H1 (cell line): ENCODE measurements at regions not wholly inside any gene's neighbourhood (a gene's known extent, or its start where the extent isn't known, plus 50 kb on each side); places are given as distances from the start of the nearest gene placed in this dataset.

Experiments used
- CTCF ChIA-PET: fragments of 300-600 bp; sonication (Branson Sonifier 250); formaldehyde crosslinking; loops from one replicate; lab custom pipeline; 2021; ENCODE audit not compliant: partially characterized antibody; lab: Charles Lee
- POLR2A ChIA-PET: fragments of 300-600 bp; sonication (Branson Sonifier 250); formaldehyde crosslinking; loops from one replicate; lab custom pipeline; 2021; ENCODE audit warnings: inconsistent platforms; ENCODE audit not compliant: partially characterized antibody; lab: Charles Lee
- DNase-seq, 2 experiments: peaks; one replicate each; pipeline versions ENCODE4 v3.0.0 to v3.0.0-alpha.2; 2010 to 2022; ENCODE audit warnings: low spot score in 2 of 2, low read depth in 1 of 2, mixed read lengths in 1 of 2
- FAIRE-seq: peaks from 2 replicates; lab custom pipeline; 2011; peaks lifted over from hg19 to GRCh38; lab: Jason Lieb, UNC
- H2AFZ ChIP-seq: 2 replicates; pipeline ENCODE4 v1.8.1; 2012; ENCODE audit warnings: low read length, inconsistent platforms
- H2AK5ac ChIP-seq: 2 replicates; pipeline ENCODE4 v1.6.1; 2013; ENCODE audit warnings: low read depth, low read length
- H2BK120ac ChIP-seq: replicated peaks from 2 replicates; pipeline ENCODE3; 2013; ENCODE audit warnings: low read depth, low read length, inconsistent platforms
- H2BK12ac ChIP-seq: 2 replicates; pipeline ENCODE4 v1.6.1; 2013; ENCODE audit warnings: low read depth, low read length
- H2BK15ac ChIP-seq: 2 replicates; pipeline ENCODE4 v1.6.1; 2013; ENCODE audit warnings: low read length
- H2BK20ac ChIP-seq: 2 replicates; pipeline ENCODE4 v1.6.1; 2013; ENCODE audit warnings: low read length
- H2BK5ac ChIP-seq: 2 replicates; pipeline ENCODE4 v1.6.1; 2013; ENCODE audit warnings: low read depth, low read length
- H3K14ac ChIP-seq: 2 replicates; pipeline ENCODE4 v1.6.1; 2013; ENCODE audit warnings: inconsistent platforms; ENCODE audit not compliant: insufficient read length
- H3K18ac ChIP-seq: 2 replicates; pipeline ENCODE4 v1.6.1; 2013; ENCODE audit warnings: low read length; ENCODE audit errors: extremely low read depth
- H3K23ac ChIP-seq: 2 replicates; pipeline ENCODE4 v1.6.1; 2013; ENCODE audit warnings: inconsistent platforms; ENCODE audit not compliant: insufficient read length
- H3K23me2 ChIP-seq: 2 replicates; pipeline ENCODE4 v1.6.1; 2013; ENCODE audit warnings: low read depth, low read length
- H3K27ac ChIP-seq: 2 replicates; pipeline ENCODE4 v1.6.1; 2011; ENCODE audit warnings: low read depth, low read length, inconsistent platforms
- H3K27me3 ChIP-seq, 4 experiments: replicated peaks in 1 of 4; 1 replicate in 1 of 4; 2 replicates in 3 of 4; pipeline versions ENCODE4 v1.6.1 to v1.8.1; 2011 to 2013; ENCODE audit warnings: low read length in 3 of 4, mild to moderate bottlenecking in 3 of 4, inconsistent platforms in 2 of 4, mixed read lengths in 2 of 4, moderate library complexity in 1 of 4; ENCODE audit not compliant: control insufficient read depth in 3 of 4, insufficient read depth in 3 of 4; ENCODE audit errors: extremely low read depth in 1 of 4
- H3K36me3 ChIP-seq, 4 experiments: 2 replicates each; pipeline versions ENCODE4 v1.6.1 to v1.8.1; 2011 to 2013; ENCODE audit warnings: mild to moderate bottlenecking in 4 of 4, low read length in 3 of 4, moderate library complexity in 2 of 4, control low read depth in 1 of 4, inconsistent platforms in 1 of 4; ENCODE audit not compliant: insufficient read depth in 4 of 4, control insufficient read depth in 2 of 4
- H3K4ac ChIP-seq: replicated peaks from 2 replicates; pipeline ENCODE3; 2013; ENCODE audit warnings: low read length, low read depth, mixed read lengths, inconsistent platforms; ENCODE audit not compliant: insufficient read length
- H3K4me1 ChIP-seq, 4 experiments: replicated peaks in 1 of 4; 1 replicate in 1 of 4; 2 replicates in 3 of 4; pipeline versions ENCODE4 v1.6.1 to v1.8.1; 2011 to 2013; ENCODE audit warnings: low read length in 3 of 4, inconsistent platforms in 2 of 4, mixed read lengths in 1 of 4; ENCODE audit not compliant: insufficient read depth in 4 of 4, control insufficient read depth in 3 of 4
- H3K4me2 ChIP-seq, 2 experiments: 2 replicates each; pipeline versions ENCODE4 v1.6.1 to v1.8.1; 2011 to 2013; ENCODE audit warnings: low read depth in 2 of 2, low read length in 2 of 2, control low read depth in 1 of 2, inconsistent platforms in 1 of 2, mild to moderate bottlenecking in 1 of 2; ENCODE audit not compliant: insufficient read depth in 1 of 2
- H3K4me3 ChIP-seq, 4 experiments: fragments of 200-600, 300-600 bp in 1 of 4; sonication (generic), shearing (Covaris generic), sonication (Bioruptor Twin) in 1 of 4; 2 replicates each; pipeline versions ENCODE4 v1.5.1 to v1.8.1; 2011 to 2016; ENCODE audit warnings: low read length in 4 of 4, low read depth in 3 of 4, control low read depth in 2 of 4, inconsistent platforms in 2 of 4, mild to moderate bottlenecking in 2 of 4, mixed read lengths in 1 of 4, moderate library complexity in 1 of 4; ENCODE audit not compliant: insufficient read depth in 2 of 4; ENCODE audit errors: extremely low read depth in 1 of 4
- H3K56ac ChIP-seq: replicated peaks from 2 replicates; pipeline ENCODE3; 2013; ENCODE audit warnings: low read depth, mild to moderate bottlenecking, mixed read lengths, low read length, inconsistent platforms; ENCODE audit not compliant: insufficient read length
- H3K79me1 ChIP-seq: 2 replicates; pipeline ENCODE4 v1.6.1; 2013; ENCODE audit warnings: low read depth, low read length, control low read depth
- H3K79me2 ChIP-seq, 2 experiments: 2 replicates each; pipeline versions ENCODE4 v1.6.1 to v1.8.1; 2012 to 2013; ENCODE audit warnings: low read length in 2 of 2, mild to moderate bottlenecking in 2 of 2, inconsistent platforms in 1 of 2; ENCODE audit not compliant: insufficient read depth in 2 of 2, control insufficient read depth in 1 of 2
- H3K9ac ChIP-seq, 4 experiments: replicated peaks in 1 of 4; 1 replicate in 1 of 4; 2 replicates in 3 of 4; pipeline versions ENCODE4 v1.6.1 to v1.8.1; 2011 to 2013; ENCODE audit warnings: low read depth in 3 of 4, low read length in 3 of 4, control low read depth in 2 of 4, mild to moderate bottlenecking in 2 of 4, moderate library complexity in 2 of 4, inconsistent platforms in 1 of 4; ENCODE audit errors: extremely low read depth in 1 of 4
- H3K9me3 ChIP-seq, 2 experiments: 2 replicates each; pipeline versions ENCODE4 v1.6.1 to v1.8.1; 2012 to 2013; ENCODE audit warnings: mild to moderate bottlenecking in 2 of 2, moderate library complexity in 2 of 2, control low read depth in 1 of 2, inconsistent platforms in 1 of 2, low read depth in 1 of 2, low read length in 1 of 2, mixed read lengths in 1 of 2; ENCODE audit not compliant: insufficient read depth in 2 of 2
- H4K20me1 ChIP-seq, 2 experiments: replicated peaks in 1 of 2; 2 replicates each; pipeline versions ENCODE3 to v1.8.1; 2011 to 2013; ENCODE audit warnings: inconsistent platforms in 2 of 2, low read length in 2 of 2, mild to moderate bottlenecking in 1 of 2; ENCODE audit not compliant: insufficient read depth in 2 of 2, control insufficient read depth in 1 of 2
- H4K5ac ChIP-seq: 2 replicates; pipeline ENCODE4 v1.6.1; 2013; ENCODE audit warnings: low read length, low read depth, mixed read lengths, inconsistent platforms; ENCODE audit not compliant: insufficient read length
- H4K8ac ChIP-seq: 2 replicates; pipeline ENCODE4 v1.8.0; 2013; ENCODE audit warnings: mild to moderate bottlenecking, moderate library complexity, low read length, inconsistent platforms; ENCODE audit not compliant: insufficient read depth; ENCODE audit errors: extremely low read depth
- H4K91ac ChIP-seq: replicated peaks from 2 replicates; pipeline ENCODE3; 2013; ENCODE audit warnings: low read length, mixed read lengths, inconsistent platforms; ENCODE audit not compliant: insufficient read length
- CBX5 ChIP-seq: fragments of 300-800, 300-1000 bp; sonication (generic); IDR thresholded peaks from 2 replicates; pipeline ENCODE4 v1.7.1; 2016; ENCODE audit warnings: antibody characterized with exemption, low read length, low read depth
- CREB1 ChIP-seq: IDR thresholded peaks from 2 replicates; pipeline ENCODE4 v1.6.1; 2012; ENCODE audit warnings: inconsistent platforms
- CTBP2 ChIP-seq: IDR thresholded peaks from 2 replicates; pipeline ENCODE4 v1.7.0; 2011; ENCODE audit warnings: borderline replicate concordance, mild to moderate bottlenecking, moderate library complexity, mixed read lengths, low read length; ENCODE audit not compliant: insufficient read depth, insufficient read length
- HDAC6 ChIP-seq: IDR thresholded peaks from one replicate; pipeline ENCODE4 v1.7.1; 2012; ENCODE audit warnings: low read depth, mild to moderate bottlenecking, inconsistent platforms, low read length, moderate library complexity
- KDM1A ChIP-seq: fragments of 200-600, 300-600 bp; sonication (generic); IDR thresholded peaks from 2 replicates; pipeline ENCODE4 v1.7.1; 2016; ENCODE audit warnings: mild to moderate bottlenecking, low read length, borderline replicate concordance
- KDM4A ChIP-seq: IDR thresholded peaks from one replicate; pipeline ENCODE4 v1.7.1; 2012; ENCODE audit warnings: low read depth, mild to moderate bottlenecking, moderate library complexity, low read length, inconsistent platforms; ENCODE audit not compliant: severe bottlenecking
- POLR2AphosphoS5 ChIP-seq: IDR thresholded peaks from 2 replicates; pipeline ENCODE4 v1.6.1; 2011; ENCODE audit warnings: low read depth, low read length
- RBBP5 ChIP-seq: IDR thresholded peaks from 2 replicates; pipeline ENCODE4 v1.7.1; 2012; ENCODE audit warnings: low read depth, mild to moderate bottlenecking, inconsistent platforms, low read length, moderate library complexity, borderline replicate concordance
- RFX5 ChIP-seq: IDR thresholded peaks from 2 replicates; pipeline ENCODE4 v1.6.1; 2011; ENCODE audit warnings: low read depth, low read length, improper control_type of control experiment, borderline replicate concordance
- RXRA ChIP-seq: IDR thresholded peaks from 2 replicates; pipeline ENCODE4 v1.6.1; 2011; ENCODE audit warnings: low read depth, mild to moderate bottlenecking, low read length, moderate library complexity; ENCODE audit not compliant: insufficient read depth
- SAP30 ChIP-seq: fragments of 300-600 bp; sonication (generic); IDR thresholded peaks from 2 replicates; pipeline ENCODE4 v1.7.1; 2012; ENCODE audit warnings: low read length, moderate library complexity, mild to moderate bottlenecking, inconsistent platforms; ENCODE audit not compliant: insufficient read depth, insufficient replicate concordance
- SIX5 ChIP-seq: IDR thresholded peaks from 2 replicates; pipeline ENCODE4 v1.6.1; 2011; ENCODE audit warnings: mild to moderate bottlenecking, low read depth, low read length
- SP2 ChIP-seq: IDR thresholded peaks from 2 replicates; pipeline ENCODE4 v1.6.1; 2012; ENCODE audit warnings: mild to moderate bottlenecking, low read length, inconsistent platforms
- YY1 ChIP-seq: IDR thresholded peaks from 2 replicates; pipeline ENCODE4 v1.6.1; 2011; ENCODE audit warnings: low read depth, mild to moderate bottlenecking, low read length
- WGBS, 2 experiments: shearing (Covaris generic) in 1 of 2; methylation state at CpG; one replicate each; pipeline versions ENCODE4 v1.1.6 to v1.1.7; 2013 to 2015; ENCODE audit warnings: low lambda C conversion rate in 2 of 2, mixed read lengths in 2 of 2, inconsistent platforms in 1 of 2, low coverage in 1 of 2, missing lambda C conversion rate in 1 of 2; ENCODE audit not compliant: insufficient replicate concordance in 2 of 2, insufficient coverage in 1 of 2, insufficient read length in 1 of 2; ENCODE audit errors: extremely low coverage in 1 of 2, missing lambda C conversion rate in 1 of 2; 5-methylcytosine and 5-hydroxymethylcytosine counted together

DNA sequence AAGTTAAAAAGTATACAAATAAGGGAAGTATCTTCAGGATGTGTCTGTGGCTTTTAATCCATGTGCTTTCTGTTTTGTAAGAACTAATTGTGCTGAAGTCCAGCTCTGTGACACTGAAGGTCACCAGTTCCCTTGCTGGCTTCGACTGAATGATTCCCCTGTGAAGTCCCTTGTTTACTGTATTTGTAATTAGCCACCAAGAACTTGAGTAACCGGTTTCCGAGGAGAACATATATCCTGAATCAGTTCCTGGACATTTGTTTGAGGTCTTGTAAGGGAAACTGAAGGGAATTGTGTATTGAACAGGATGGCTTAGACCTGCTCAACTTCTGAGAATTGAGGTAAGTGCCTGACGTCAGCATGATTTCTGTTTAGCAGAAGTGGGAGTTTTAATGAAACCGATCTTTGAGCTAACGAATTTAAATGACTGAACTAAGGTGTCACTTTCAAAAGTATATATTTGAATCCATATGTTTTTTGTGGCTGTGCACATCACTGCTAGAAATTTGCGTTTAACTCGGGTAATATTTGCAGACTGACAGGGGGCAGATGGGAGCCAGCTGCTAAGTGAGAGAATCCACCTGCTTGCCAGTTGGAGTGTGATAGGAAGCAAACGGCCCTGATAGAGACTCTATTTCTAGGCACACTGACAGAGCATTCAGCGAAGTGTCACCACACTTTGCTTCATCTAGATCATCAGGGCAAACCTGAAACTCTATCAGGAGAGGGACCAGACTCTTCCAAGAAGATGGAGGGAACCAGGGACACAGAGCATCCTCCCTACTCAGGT is 530.0 kb downstream of the RFC3 start:
- H3K9ac ChIP-seq, result no peak overlapping the region
- no peak overlapping the region for H2BK20ac ChIP-seq
- no peak overlapping the region for H2BK5ac ChIP-seq
- H2AFZ ChIP-seq, result no peak overlapping the region
- no peak overlapping the region for H3K14ac ChIP-seq
- 87% methylated on average over 10 of the region's 10 CpGs; no CpG with 5 or more reads in 1 of the 2 experiments for WGBS, 2 experiments
- no peaks in the 10 kb centered on the region for H4K20me1 ChIP-seq
- no peak overlapping the region for H4K91ac ChIP-seq
- no peak overlapping the region for H4K8ac ChIP-seq
- H3K23ac ChIP-seq, result no peak overlapping the region
- no peaks in the 10 kb centered on the region for H3K36me3 ChIP-seq
- H3K79me1 ChIP-seq, result no peaks in the 10 kb centered on the region
- H3K4ac ChIP-seq, result no peak overlapping the region
- H2BK12ac ChIP-seq, result no peak overlapping the region
- H3K23me2 ChIP-seq, result peaks cover 6% of the 10 kb centered on the region; the same call in 1 of the 2 replicates
- no peak for FAIRE-seq
- POLR2A ChIA-PET, result no interaction called here
- no peaks in the 10 kb centered on the region for H3K79me2 ChIP-seq
- no peak overlapping the region for H2BK120ac ChIP-seq
- no peak overlapping the region for H3K27ac ChIP-seq
- no peak overlapping the region for H3K4me2 ChIP-seq
- no peaks in the 10 kb centered on the region for H3K27me3 ChIP-seq
- CTCF ChIA-PET, result interaction anchor here (0.8 kb wide), 1 partner anchor 73 kb away, joined by 3 read pairs; no protein-coding TSS in a partner anchor
- no peak for DNase-seq
- no peak overlapping the region for H4K5ac ChIP-seq
- H3K18ac ChIP-seq, result no peak overlapping the region
- H3K56ac ChIP-seq, result no peak overlapping the region
- no peaks in the 10 kb centered on the region for H3K9me3 ChIP-seq
- H2BK15ac ChIP-seq, result no peak overlapping the region
- H3K4me3 ChIP-seq, result no peak overlapping the region
- H3K4me1 ChIP-seq, result no peaks in the 10 kb centered on the region; a peak in 4 of 7 replicates
- H2AK5ac ChIP-seq, result no peak overlapping the region
- TF ChIP-seq KDM1A (no peak), RXRA (no peak), RBBP5 (no peak), CREB1 (no peak), CTBP2 (no peak), SP2 (no peak), CBX5 (no peak), KDM4A (no peak), RFX5 (no peak), HDAC6 (no peak), SAP30 (no peak), YY1 (no peak), POLR2AphosphoS5 (no peak), SIX5 (no peak)
